ENCODE measurements at regions not wholly inside any gene's neighbourhood (a gene's known extent, or its start where the extent isn't known, plus 50 kb on each side); places are given as distances from the start of the nearest gene placed in this dataset.
"Not testable (repeated sequence)": the region's sequence is repeated elsewhere in the genome, so short reads cannot be mapped to it uniquely, and the experiment has no call there.

GRCh38 chr11:57941875-57942274 is 81.8 kb upstream of the OR9Q1 start:
- H3K4me2 ChIP-seq: no peak overlapping the region
- H3K27me3 ChIP-seq: no peaks in the 10 kb centered on the region
- no peaks in the 10 kb centered on the region for H3K4me1 ChIP-seq
- H3K4me3 ChIP-seq: no peak overlapping the region
- no peak for TF ChIP-seq Cebpa-rat (IDR thresholded peaks at IDR 0.05)
- H3K9ac ChIP-seq: no peak overlapping the region
- no peak overlapping the region for H3K27ac ChIP-seq
- H4K20me1 ChIP-seq: no peaks in the 10 kb centered on the region
- no peaks in the 10 kb centered on the region for H3K36me3 ChIP-seq
- H3K9me3 ChIP-seq (replicated peaks in 1 of 11): peaks cover 0 to 9% (median 8%) of the 10 kb centered on the region in 11 experiments; a peak in 11 of 22 replicates

GRCh38 chr11:57942808-57943207 is 80.9 kb upstream of the OR9Q1 start:
- no peak for TF ChIP-seq Cebpa-rat (IDR thresholded peaks at IDR 0.05)
- Histone ChIP-seq H3K27me3 (no peaks in the 10 kb centered on the region), H3K36me3 (no peaks in the 10 kb centered on the region), H3K4me3 (no peak overlapping the region), H3K4me2 (no peak overlapping the region), H3K9me3 (replicated peaks in 1 of 11) (peaks cover 0 to 9% (median 8%) of the 10 kb centered on the region in 11 experiments; a peak in 12 of 22 replicates), H3K9ac (no peak overlapping the region), H3K4me1 (no peaks in the 10 kb centered on the region), H3K27ac (no peak overlapping the region), H4K20me1 (no peaks in the 10 kb centered on the region)

- not testable (repeated sequence) for H3K9ac ChIP-seq, H3K27me3 ChIP-seq, H4K20me1 ChIP-seq
Observed at GRCh38 chr11:57943766-57944165, 79.9 kb upstream of the OR9Q1 start.

GRCh38 chr11:57946628-57947027 is 77.1 kb upstream of the OR9Q1 start:
- no peak for TF ChIP-seq Cebpa-rat (IDR thresholded peaks at IDR 0.05)
- Histone ChIP-seq H3K4me3 (no peak overlapping the region), H3K9me3 (replicated peaks in 1 of 11) (peaks cover 0 to 9% (median 8%) of the 10 kb centered on the region in 11 experiments; a peak in 12 of 22 replicates), H3K27ac (no peak overlapping the region), H3K4me1 (no peaks in the 10 kb centered on the region), H3K27me3 (no peaks in the 10 kb centered on the region), H3K36me3 (no peaks in the 10 kb centered on the region), H3K9ac (no peak overlapping the region), H3K4me2 (no peak overlapping the region), H4K20me1 (no peaks in the 10 kb centered on the region)

More at GRCh38 chr11:57943766-57944165, 79.9 kb upstream of the OR9Q1 start:
- not testable (repeated sequence) for H3K4me1 ChIP-seq; H3K9me3 ChIP-seq (replicated peaks in 1 of 11); H3K4me3 ChIP-seq; H3K27ac ChIP-seq; H3K36me3 ChIP-seq; H3K4me2 ChIP-seq

- Histone ChIP-seq H3K27me3 (no peaks in the 10 kb centered on the region), H3K4me3 (no peak overlapping the region), H3K9me3 (replicated peaks in 1 of 11) (peaks cover 0 to 5% (median 0%) of the 10 kb centered on the region in 11 experiments; a peak in 1 of 22 replicates), H3K4me1 (no peaks in the 10 kb centered on the region), H3K27ac (no peak overlapping the region), H3K4me2 (no peak overlapping the region), H3K9ac (no peak overlapping the region), H3K36me3 (no peaks in the 10 kb centered on the region), H4K20me1 (no peaks in the 10 kb centered on the region)
- no peak for TF ChIP-seq Cebpa-rat (IDR thresholded peaks at IDR 0.05)
Observed at GRCh38 chr11:57964660-57965059, 59.0 kb upstream of the OR9Q1 start.

GRCh38 chr11:57971272-57972012 is 52.2 kb upstream of the OR9Q1 start:
- Histone ChIP-seq H3K9ac (no peak overlapping the region), H3K4me1 (peaks cover 0 to 13% (median 3%) of the 10 kb centered on the region in 10 experiments; a peak in 9 of 20 replicates), H3K27me3 (no peaks in the 10 kb centered on the region), H3K9me3 (replicated peaks in 1 of 11) (no peaks in the 10 kb centered on the region; a peak in 1 of 22 replicates), H3K4me3 (no peak overlapping the region), H4K20me1 (no peaks in the 10 kb centered on the region), H3K4me2 (no peak overlapping the region), H3K27ac (no peak overlapping the region), H3K36me3 (no peaks in the 10 kb centered on the region)
- TF ChIP-seq Cebpa-rat (IDR thresholded peaks at IDR 0.05): no peak

- Histone ChIP-seq H3K27me3 (no peaks in the 10 kb centered on the region), H3K27ac (no peak overlapping the region), H3K4me3 (no peak overlapping the region), H4K20me1 (no peaks in the 10 kb centered on the region), H3K36me3 (no peaks in the 10 kb centered on the region), H3K4me2 (no peak overlapping the region), H3K4me1 (peaks cover 0 to 13% (median 3%) of the 10 kb centered on the region in 10 experiments; a peak in 9 of 20 replicates), H3K9me3 (replicated peaks in 1 of 11) (no peaks in the 10 kb centered on the region; a peak in 1 of 22 replicates), H3K9ac (no peak overlapping the region)
- no peak for TF ChIP-seq Cebpa-rat (IDR thresholded peaks at IDR 0.05)
Observed at GRCh38 chr11:57972013-57972367, 51.7 kb upstream of the OR9Q1 start.
